HEK293 (cell line): ENCODE measurements at regions not wholly inside any gene's neighbourhood (a gene's known extent, or its start where the extent isn't known, plus 50 kb on each side); places are given as distances from the start of the nearest gene placed in this dataset.

Source experiments
- CTCF ChIP-seq: fragments of 450-650 bp; formaldehyde crosslinking; IDR thresholded peaks from 2 replicates; pipeline ENCODE4 v1.5.1; 2016; ENCODE audit warnings: missing biosample characterization, missing genetic modification characterization
- HOXA7 ChIP-seq: sonication (generic); formaldehyde crosslinking; IDR thresholded peaks from 2 replicates; pipeline ENCODE4 v1.8.1; 2022; ENCODE audit warnings: missing genetic modification reagents, borderline replicate concordance
- PRDM1 ChIP-seq: fragments of 450-650 bp; formaldehyde crosslinking; IDR thresholded peaks from 2 replicates; pipeline ENCODE4; 2016; ENCODE audit warnings: missing biosample characterization, missing genetic modification characterization
- PRDM10 ChIP-seq: fragments of 450-650 bp; formaldehyde crosslinking; IDR thresholded peaks from 2 replicates; pipeline ENCODE4 v1.5.1; 2016; ENCODE audit warnings: missing biosample characterization, missing genetic modification characterization
- ZNF23 ChIP-seq: fragments of 450-650 bp; formaldehyde crosslinking; IDR thresholded peaks from 2 replicates; pipeline ENCODE4 v1.5.1; 2016; ENCODE audit warnings: missing biosample characterization, missing genetic modification characterization, borderline replicate concordance
- ZNF654 ChIP-seq: fragments of 450-650 bp; formaldehyde crosslinking; IDR thresholded peaks from 2 replicates; pipeline ENCODE4 v1.5.1; 2016; ENCODE audit warnings: low read depth, missing biosample characterization, missing genetic modification characterization
- ZNF777 ChIP-seq: fragments of 450-650 bp; formaldehyde crosslinking; IDR thresholded peaks from 2 replicates; pipeline ENCODE4 v1.5.1; 2017; ENCODE audit warnings: missing biosample characterization, missing genetic modification characterization, borderline replicate concordance
- TF ChIP-seq, protein P1 (sequence below): fragments of 450-650 bp; formaldehyde crosslinking; IDR thresholded peaks from 2 replicates; pipeline ENCODE4 v1.5.0; 2017; ENCODE audit warnings: missing biosample characterization, missing genetic modification characterization, borderline replicate concordance
- TF ChIP-seq, protein P2 (sequence below): fragments of 450-650 bp; formaldehyde crosslinking; conservative IDR thresholded peaks from 2 replicates; pipeline ENCODE4 v1.5.1; 2016; ENCODE audit warnings: low read depth, missing biosample characterization, missing genetic modification characterization
- TF ChIP-seq, protein P3 (sequence below): fragments of 450-650 bp; formaldehyde crosslinking; IDR thresholded peaks from 2 replicates; pipeline ENCODE4 v1.5.1; 2017; ENCODE audit warnings: missing biosample characterization, missing genetic modification characterization

GRCh38 chr5:26700759-26701384, 337.5 kb downstream of the CDH9 start:
- TF ChIP-seq HOXA7 (CRISPR knock-in tag) (no peak), CTCF (tag by site-specific recombination) (0 out of 2 replicates have a peak, but pooled peaks have one; percentile 32), PRDM10 (tag by site-specific recombination) (no peak), PRDM1 (tag by site-specific recombination) (no peak), ZNF777 (tag by site-specific recombination) (no peak), ZNF23 (tag by site-specific recombination) (no peak), ZNF654 (peak; percentile 64)
- TF ChIP-seq, protein P1, sequence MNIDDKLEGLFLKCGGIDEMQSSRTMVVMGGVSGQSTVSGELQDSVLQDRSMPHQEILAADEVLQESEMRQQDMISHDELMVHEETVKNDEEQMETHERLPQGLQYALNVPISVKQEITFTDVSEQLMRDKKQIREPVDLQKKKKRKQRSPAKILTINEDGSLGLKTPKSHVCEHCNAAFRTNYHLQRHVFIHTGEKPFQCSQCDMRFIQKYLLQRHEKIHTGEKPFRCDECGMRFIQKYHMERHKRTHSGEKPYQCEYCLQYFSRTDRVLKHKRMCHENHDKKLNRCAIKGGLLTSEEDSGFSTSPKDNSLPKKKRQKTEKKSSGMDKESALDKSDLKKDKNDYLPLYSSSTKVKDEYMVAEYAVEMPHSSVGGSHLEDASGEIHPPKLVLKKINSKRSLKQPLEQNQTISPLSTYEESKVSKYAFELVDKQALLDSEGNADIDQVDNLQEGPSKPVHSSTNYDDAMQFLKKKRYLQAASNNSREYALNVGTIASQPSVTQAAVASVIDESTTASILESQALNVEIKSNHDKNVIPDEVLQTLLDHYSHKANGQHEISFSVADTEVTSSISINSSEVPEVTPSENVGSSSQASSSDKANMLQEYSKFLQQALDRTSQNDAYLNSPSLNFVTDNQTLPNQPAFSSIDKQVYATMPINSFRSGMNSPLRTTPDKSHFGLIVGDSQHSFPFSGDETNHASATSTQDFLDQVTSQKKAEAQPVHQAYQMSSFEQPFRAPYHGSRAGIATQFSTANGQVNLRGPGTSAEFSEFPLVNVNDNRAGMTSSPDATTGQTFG (tag by site-specific recombination): no peak
- TF ChIP-seq, protein P2, sequence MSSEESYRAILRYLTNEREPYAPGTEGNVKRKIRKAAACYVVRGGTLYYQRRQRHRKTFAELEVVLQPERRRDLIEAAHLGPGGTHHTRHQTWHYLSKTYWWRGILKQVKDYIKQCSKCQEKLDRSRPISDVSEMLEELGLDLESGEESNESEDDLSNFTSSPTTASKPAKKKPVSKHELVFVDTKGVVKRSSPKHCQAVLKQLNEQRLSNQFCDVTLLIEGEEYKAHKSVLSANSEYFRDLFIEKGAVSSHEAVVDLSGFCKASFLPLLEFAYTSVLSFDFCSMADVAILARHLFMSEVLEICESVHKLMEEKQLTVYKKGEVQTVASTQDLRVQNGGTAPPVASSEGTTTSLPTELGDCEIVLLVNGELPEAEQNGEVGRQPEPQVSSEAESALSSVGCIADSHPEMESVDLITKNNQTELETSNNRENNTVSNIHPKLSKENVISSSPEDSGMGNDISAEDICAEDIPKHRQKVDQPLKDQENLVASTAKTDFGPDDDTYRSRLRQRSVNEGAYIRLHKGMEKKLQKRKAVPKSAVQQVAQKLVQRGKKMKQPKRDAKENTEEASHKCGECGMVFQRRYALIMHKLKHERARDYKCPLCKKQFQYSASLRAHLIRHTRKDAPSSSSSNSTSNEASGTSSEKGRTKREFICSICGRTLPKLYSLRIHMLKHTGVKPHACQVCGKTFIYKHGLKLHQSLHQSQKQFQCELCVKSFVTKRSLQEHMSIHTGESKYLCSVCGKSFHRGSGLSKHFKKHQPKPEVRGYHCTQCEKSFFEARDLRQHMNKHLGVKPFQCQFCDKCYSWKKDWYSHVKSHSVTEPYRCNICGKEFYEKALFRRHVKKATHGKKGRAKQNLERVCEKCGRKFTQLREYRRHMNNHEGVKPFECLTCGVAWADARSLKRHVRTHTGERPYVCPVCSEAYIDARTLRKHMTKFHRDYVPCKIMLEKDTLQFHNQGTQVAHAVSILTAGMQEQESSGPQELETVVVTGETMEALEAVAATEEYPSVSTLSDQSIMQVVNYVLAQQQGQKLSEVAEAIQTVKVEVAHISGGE (tag by site-specific recombination): no peak
- TF ChIP-seq, protein P3, sequence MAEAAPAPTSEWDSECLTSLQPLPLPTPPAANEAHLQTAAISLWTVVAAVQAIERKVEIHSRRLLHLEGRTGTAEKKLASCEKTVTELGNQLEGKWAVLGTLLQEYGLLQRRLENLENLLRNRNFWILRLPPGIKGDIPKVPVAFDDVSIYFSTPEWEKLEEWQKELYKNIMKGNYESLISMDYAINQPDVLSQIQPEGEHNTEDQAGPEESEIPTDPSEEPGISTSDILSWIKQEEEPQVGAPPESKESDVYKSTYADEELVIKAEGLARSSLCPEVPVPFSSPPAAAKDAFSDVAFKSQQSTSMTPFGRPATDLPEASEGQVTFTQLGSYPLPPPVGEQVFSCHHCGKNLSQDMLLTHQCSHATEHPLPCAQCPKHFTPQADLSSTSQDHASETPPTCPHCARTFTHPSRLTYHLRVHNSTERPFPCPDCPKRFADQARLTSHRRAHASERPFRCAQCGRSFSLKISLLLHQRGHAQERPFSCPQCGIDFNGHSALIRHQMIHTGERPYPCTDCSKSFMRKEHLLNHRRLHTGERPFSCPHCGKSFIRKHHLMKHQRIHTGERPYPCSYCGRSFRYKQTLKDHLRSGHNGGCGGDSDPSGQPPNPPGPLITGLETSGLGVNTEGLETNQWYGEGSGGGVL (tag by site-specific recombination): no peak
